Pancreas (tissue), 10 donors: ENCODE measurements at regions not wholly inside any gene's neighbourhood (a gene's known extent, or its start where the extent isn't known, plus 50 kb on each side); places are given as distances from the start of the nearest gene placed in this dataset.

Experiments used
- ATAC-seq, 4 donors: fragments of 200-7000 bp; cut with Tn5 transposase; one replicate each; pipeline versions ENCODE4 v1.8.0 to v1.9.1; 2020; ENCODE audit warnings: mild to moderate bottlenecking in 4 of 4, moderate library complexity in 4 of 4
- DNase-seq, 6 donors: peaks; one replicate each; pipeline ENCODE4 v3.0.0-alpha.2; 2020
- FAIRE-seq: peaks from 2 replicates; lab custom pipeline; 2012; peaks lifted over from hg19 to GRCh38; lab: Jason Lieb, UNC
- H3K27ac ChIP-seq, 4 donors: fragments of 200-600 bp; sonication (generic); 1 replicate in 3 of 4; 2 replicates in 1 of 4; pipeline versions ENCODE4 v1.5.0 to v1.8.0; 2020
- H3K27me3 ChIP-seq, 4 donors: fragments of 200-600 bp; one replicate each; pipeline ENCODE4 v1.8.0; 2021
- H3K36me3 ChIP-seq, 3 donors: fragments of 200-600 bp; sonication (generic) in 1 of 3; one replicate each; pipeline versions ENCODE4 v1.5.0 to v1.8.0; 2020 to 2021
- H3K4me1 ChIP-seq, 3 donors: fragments of 200-600 bp; one replicate each; pipeline ENCODE4 v1.8.0; 2021
- H3K4me3 ChIP-seq, 4 donors: fragments of 200-600 bp; sonication (generic) in 2 of 4; one replicate each; pipeline versions ENCODE4 v1.5.0 to v1.8.0; 2020 to 2021
- H3K9me3 ChIP-seq, 4 donors: fragments of 200-600 bp; one replicate each; pipeline ENCODE4 v1.8.0; 2021
- WGBS, 2 donors: extraction: QIAGEN DNeasy Blood & Tissue Kit; methylation state at CpG; one replicate each; pipeline ENCODE4 v1.1.7; 2013; 5-methylcytosine and 5-hydroxymethylcytosine counted together
- intact Hi-C, 3 donors: fragments of 100-400 bp; cut with DNase I; formaldehyde crosslinking; loops; one replicate each; pipeline versions ENCODE4 v1.11.1 to v1.14.2; 2022
- TF ChIP-seq, protein P1 (sequence below), 4 donors: fragments of 200-600 bp; sonication (generic) in 3 of 4; IDR thresholded peaks; one replicate each; pipeline versions ENCODE4 v1.5.0 to v1.8.0; 2021; ENCODE audit warnings: antibody characterized with exemption in 4 of 4
- donor health status: healthy with polysubstance abuse.
- donor health status: DM: no; HTN: no; CAD: no; lungs with moderate emphysema.
- donor health status: DM: no; HTN: no; CAD: no.
- donor health status: control.
- donor health status: control.
- donor health status: Bipolar disorder and iron deficiency.
- donor health status: DM: yes; HTN: yes; CAD: no.
- donor health status: DM: no; HTN: no; CAD: no.
- donor health status: DM: no; HTN: no; CAD: no.
- donor health status: DM: yes; HTN: yes; CAD: no.

GRCh38 chr18:22268641-22269128 is 99.3 kb downstream of the GATA6 start:
- FAIRE-seq (no peak), DNase-seq (no peak), ATAC-seq (no peak)
- intact Hi-C loops = no loop called here
- Histone ChIP-seq H3K27me3 (no peaks in the 10 kb centered on the region), H3K36me3 (no peaks in the 10 kb centered on the region), H3K4me1 (no peaks in the 10 kb centered on the region), H3K27ac (no peak overlapping the region), H3K4me3 (no peak overlapping the region), H3K9me3 (no peaks in the 10 kb centered on the region)
- 61 to 65% methylated on average over 4 of the region's 4 CpGs for WGBS, 2 donors
- TF ChIP-seq, protein P1, sequence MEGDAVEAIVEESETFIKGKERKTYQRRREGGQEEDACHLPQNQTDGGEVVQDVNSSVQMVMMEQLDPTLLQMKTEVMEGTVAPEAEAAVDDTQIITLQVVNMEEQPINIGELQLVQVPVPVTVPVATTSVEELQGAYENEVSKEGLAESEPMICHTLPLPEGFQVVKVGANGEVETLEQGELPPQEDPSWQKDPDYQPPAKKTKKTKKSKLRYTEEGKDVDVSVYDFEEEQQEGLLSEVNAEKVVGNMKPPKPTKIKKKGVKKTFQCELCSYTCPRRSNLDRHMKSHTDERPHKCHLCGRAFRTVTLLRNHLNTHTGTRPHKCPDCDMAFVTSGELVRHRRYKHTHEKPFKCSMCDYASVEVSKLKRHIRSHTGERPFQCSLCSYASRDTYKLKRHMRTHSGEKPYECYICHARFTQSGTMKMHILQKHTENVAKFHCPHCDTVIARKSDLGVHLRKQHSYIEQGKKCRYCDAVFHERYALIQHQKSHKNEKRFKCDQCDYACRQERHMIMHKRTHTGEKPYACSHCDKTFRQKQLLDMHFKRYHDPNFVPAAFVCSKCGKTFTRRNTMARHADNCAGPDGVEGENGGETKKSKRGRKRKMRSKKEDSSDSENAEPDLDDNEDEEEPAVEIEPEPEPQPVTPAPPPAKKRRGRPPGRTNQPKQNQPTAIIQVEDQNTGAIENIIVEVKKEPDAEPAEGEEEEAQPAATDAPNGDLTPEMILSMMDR (IDR thresholded peaks at IDR 0.05) = no peak

GRCh38 chr18:22267697-22268096 is 98.3 kb downstream of the GATA6 start:
- Histone ChIP-seq H3K9me3 (no peaks in the 10 kb centered on the region), H3K27me3 (no peaks in the 10 kb centered on the region), H3K4me3 (no peak overlapping the region), H3K36me3 (no peaks in the 10 kb centered on the region), H3K27ac (no peak overlapping the region), H3K4me1 (no peaks in the 10 kb centered on the region)
- intact Hi-C loops = no loop called here
- no peak for FAIRE-seq
- ATAC-seq = no peak
- TF ChIP-seq, protein P1 (IDR thresholded peaks at IDR 0.05) = no peak
- WGBS, 2 donors = 52 to 55% methylated on average over 8 of the region's 8 CpGs
- DNase-seq = no peak

GRCh38 chr18:22267225-22267624 is 97.8 kb downstream of the GATA6 start:
- H3K36me3 ChIP-seq = no peaks in the 10 kb centered on the region
- DNase-seq (no peak), FAIRE-seq (no peak), ATAC-seq (no peak)
- intact Hi-C loops = no loop called here
- H3K27ac ChIP-seq = no peak overlapping the region
- WGBS, 2 donors = 76 to 79% methylated on average over 2 of the region's 2 CpGs
- no peaks in the 10 kb centered on the region for H3K9me3 ChIP-seq
- H3K4me1 ChIP-seq = no peaks in the 10 kb centered on the region
- H3K27me3 ChIP-seq = no peaks in the 10 kb centered on the region
- no peak overlapping the region for H3K4me3 ChIP-seq
- TF ChIP-seq, protein P1 (IDR thresholded peaks at IDR 0.05) = no peak

DNA sequence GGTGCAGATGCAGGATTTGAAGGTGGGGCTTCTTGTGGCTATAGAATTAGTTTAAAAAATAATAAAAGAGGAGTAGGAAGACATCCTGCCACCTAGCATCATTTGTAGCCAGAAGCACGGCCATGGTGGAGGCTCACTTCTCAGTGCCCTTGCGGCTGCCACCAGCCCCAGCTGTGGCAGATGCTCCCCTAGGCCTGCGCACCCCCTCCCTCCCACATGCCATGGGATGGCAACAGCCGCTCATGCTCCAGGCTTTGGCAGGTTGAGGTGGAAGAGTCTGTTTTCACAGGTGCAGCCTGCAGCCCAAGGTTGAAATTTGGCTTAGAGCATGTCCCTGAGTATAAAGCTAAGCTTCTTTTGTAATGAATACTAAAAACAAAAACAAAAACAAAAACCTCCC is 96.4 kb downstream of the GATA6 start:
- 95 to 100% methylated on average over 4 of the region's 4 CpGs for WGBS, 2 donors
- H3K27ac ChIP-seq = no peak overlapping the region
- H3K27me3 ChIP-seq = no peaks in the 10 kb centered on the region
- ATAC-seq = no peak
- intact Hi-C loops = no loop called here
- no peak for DNase-seq
- no peak overlapping the region for H3K4me3 ChIP-seq
- TF ChIP-seq, protein P1 (IDR thresholded peaks at IDR 0.05) = no peak
- no peak for FAIRE-seq
- H3K4me1 ChIP-seq = no peaks in the 10 kb centered on the region
- H3K9me3 ChIP-seq = no peaks in the 10 kb centered on the region
- H3K36me3 ChIP-seq = no peaks in the 10 kb centered on the region

DNA sequence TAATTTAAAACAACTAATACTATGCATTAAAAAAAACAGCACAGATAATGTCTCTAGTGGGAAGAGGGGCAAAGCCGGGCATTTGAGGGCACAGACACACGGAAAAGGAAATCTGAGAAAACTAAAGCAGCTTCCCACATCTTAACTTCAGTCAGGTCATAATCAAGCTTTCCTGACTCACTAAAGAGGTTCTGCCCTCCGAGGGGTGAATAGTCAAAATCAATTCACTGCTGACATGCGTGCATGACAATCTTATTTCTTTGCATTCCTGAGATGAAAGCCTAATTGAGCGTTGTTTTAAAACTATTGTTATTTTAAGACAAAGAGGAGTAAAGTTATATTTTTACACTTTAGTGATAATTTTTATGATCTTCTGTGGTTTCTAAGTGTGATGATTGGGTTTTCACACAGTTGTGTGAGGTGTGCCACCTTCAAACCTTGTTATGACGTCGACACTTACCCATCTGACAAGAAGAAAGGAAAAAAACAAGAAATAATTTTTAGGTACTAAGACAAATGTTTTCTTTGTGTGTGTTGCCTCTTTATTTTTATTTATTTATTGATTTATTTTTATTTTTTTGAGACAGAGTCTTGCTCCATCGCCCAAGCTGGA is 90.9 kb downstream of the GATA6 start:
- no peak overlapping the region for H3K27ac ChIP-seq
- no peak for FAIRE-seq

More for the DNA sequence above, 90.9 kb downstream of the GATA6 start:
- Histone ChIP-seq H3K4me1 (no peaks in the 10 kb centered on the region), H3K27me3 (no peaks in the 10 kb centered on the region), H3K36me3 (no peaks in the 10 kb centered on the region), H3K4me3 (no peak overlapping the region), H3K9me3 (no peaks in the 10 kb centered on the region)
- TF ChIP-seq, protein P1 (IDR thresholded peaks at IDR 0.05) = no peak
- DNase-seq = no peak
- intact Hi-C loops = no loop called here
- WGBS, 2 donors = 86 to 88% methylated on average over 8 of the region's 8 CpGs
- ATAC-seq = no peak
